Thyroid gland (tissue), 4 donors: ENCODE measurements at regions not wholly inside any gene's neighbourhood (a gene's known extent, or its start where the extent isn't known, plus 50 kb on each side); places are given as distances from the start of the nearest gene placed in this dataset.
"Not testable (repeated sequence)": the region's sequence is repeated elsewhere in the genome, so short reads cannot be mapped to it uniquely, and the experiment has no call there.

Experiments
- CTCF ChIP-seq, 6 experiments: fragments of 200-600 bp in 3 of 6; fragments of 450-650 bp in 3 of 6; sonication (generic) in 3 of 6; IDR thresholded peaks; one replicate each; pipeline ENCODE4 v1.5.1; 2016 to 2019; ENCODE audit warnings: antibody characterized with exemption in 6 of 6, mild to moderate bottlenecking in 2 of 6, inconsistent platforms in 1 of 6, moderate library complexity in 1 of 6
- POLR2A ChIP-seq, 2 donors: fragments of 450-650 bp; IDR thresholded peaks; one replicate each; pipeline ENCODE4 v1.6.1; 2017; ENCODE audit warnings: antibody characterized with exemption in 2 of 2, mild to moderate bottlenecking in 2 of 2, moderate library complexity in 1 of 2

DNA sequence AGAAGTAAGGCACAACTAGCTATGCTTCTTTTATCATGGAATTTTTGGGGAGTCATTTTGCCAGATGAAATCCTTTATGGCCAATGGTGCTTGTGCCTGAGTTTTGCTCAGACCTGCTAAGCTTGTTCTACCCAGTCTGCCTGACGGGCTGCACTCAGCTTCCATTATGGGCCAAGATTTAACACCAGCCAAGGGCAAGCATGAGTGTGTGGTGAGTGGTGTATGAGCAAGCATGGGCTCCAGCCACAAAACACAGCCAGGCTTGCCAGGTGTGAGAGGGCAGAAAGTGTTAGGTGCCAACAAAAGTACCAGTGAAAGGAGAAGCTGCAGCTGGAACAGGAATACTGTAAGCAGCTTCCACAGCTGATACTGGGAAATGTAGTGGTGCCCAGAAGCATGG is 130.2 kb upstream of the TSPY4 start:
- TF ChIP-seq CTCF, POLR2A (IDR thresholded peaks at IDR 0.05): not testable (repeated sequence)
